Thoracic aorta (tissue), 2 donors: ENCODE measurements at regions not wholly inside any gene's neighbourhood (a gene's known extent, or its start where the extent isn't known, plus 50 kb on each side); places are given as distances from the start of the nearest gene placed in this dataset.
"Not testable (repeated sequence)": the region's sequence is repeated elsewhere in the genome, so short reads cannot be mapped to it uniquely, and the experiment has no call there.

Source experiments
- ATAC-seq: fragments of 150-250 bp; one replicate; pipeline ENCODE4 v1.8.0; 2017; ENCODE audit warnings: low read depth; ENCODE audit not compliant: insufficient number of reproducible peaks, low FRiP score
- DNase-seq: peaks from one replicate; pipeline ENCODE4 v3.0.0-alpha.2; 2020; ENCODE audit warnings: low spot score
- H3K27ac ChIP-seq, 2 donors: fragments of 200-600 bp; sonication (generic); 1 replicate in 1 of 2; 2 replicates in 1 of 2; pipeline ENCODE4 v1.5.1; 2016; ENCODE audit warnings: mild to moderate bottlenecking in 2 of 2, moderate library complexity in 2 of 2
- H3K27me3 ChIP-seq: fragments of 200-600 bp; sonication (generic); replicated peaks from 2 replicates; pipeline ENCODE4 v1.6.0; 2016; ENCODE audit warnings: mild to moderate bottlenecking; ENCODE audit not compliant: insufficient read depth
- H3K36me3 ChIP-seq: fragments of 200-600 bp; sonication (generic); one replicate; pipeline ENCODE4 v1.5.1; 2016
- H3K4me1 ChIP-seq, 2 donors: fragments of 200-600 bp; sonication (generic); 1 replicate in 1 of 2; 2 replicates in 1 of 2; pipeline versions ENCODE4 v1.5.1 to v1.6.0; 2016; ENCODE audit warnings: low read depth in 2 of 2, mild to moderate bottlenecking in 1 of 2; ENCODE audit not compliant: control insufficient read depth in 1 of 2
- H3K4me3 ChIP-seq: fragments of 200-600 bp; sonication (generic); 2 replicates; pipeline ENCODE4 v1.5.1; 2016; ENCODE audit warnings: mild to moderate bottlenecking
- H3K9me3 ChIP-seq: fragments of 200-600 bp; sonication (generic); 2 replicates; pipeline ENCODE4 v1.5.1; 2016
- CTCF ChIP-seq: fragments of 200-600 bp; sonication (generic); IDR thresholded peaks from one replicate; pipeline ENCODE4 v1.5.1; 2019; ENCODE audit warnings: antibody characterized with exemption

GRCh38 chr9:33660772-33661171 is 134.6 kb upstream of the PRSS3 start:
- no peak overlapping the region for H3K27ac ChIP-seq
- H3K4me1 ChIP-seq: no peaks in the 10 kb centered on the region
- H3K36me3 ChIP-seq: no peaks in the 10 kb centered on the region
- no peak overlapping the region for H3K4me3 ChIP-seq
- no peak for TF ChIP-seq CTCF
- DNase-seq (no peak), ATAC-seq (no peak)
- H3K27me3 ChIP-seq: no peaks in the 10 kb centered on the region
- H3K9me3 ChIP-seq: no peaks in the 10 kb centered on the region

- no peaks in the 10 kb centered on the region for H3K27me3 ChIP-seq
- no peak overlapping the region for H3K27ac ChIP-seq
- no peak for TF ChIP-seq CTCF
- no peaks in the 10 kb centered on the region for H3K36me3 ChIP-seq
- no peaks in the 10 kb centered on the region for H3K4me1 ChIP-seq
- ATAC-seq (no peak), DNase-seq (no peak)
- no peak overlapping the region for H3K4me3 ChIP-seq
- no peaks in the 10 kb centered on the region for H3K9me3 ChIP-seq
Measured at GRCh38 chr9:33661176-33661575, 134.2 kb upstream of the PRSS3 start.

GRCh38 chr9:33662871-33663270 is 132.5 kb upstream of the PRSS3 start:
- no peaks in the 10 kb centered on the region for H3K4me1 ChIP-seq
- ATAC-seq: no peak
- no peaks in the 10 kb centered on the region for H3K36me3 ChIP-seq
- TF ChIP-seq CTCF: no peak
- H3K27me3 ChIP-seq: no peaks in the 10 kb centered on the region
- no peak overlapping the region for H3K27ac ChIP-seq
- no peaks in the 10 kb centered on the region for H3K9me3 ChIP-seq
- no peak overlapping the region for H3K4me3 ChIP-seq
- DNase-seq: no peak

GRCh38 chr9:33676194-33676745 is 119.1 kb upstream of the PRSS3 start:
- not testable (repeated sequence) for DNase-seq, H3K9me3 ChIP-seq, H3K27me3 ChIP-seq, ATAC-seq, H3K27ac ChIP-seq, H3K4me1 ChIP-seq, H3K36me3 ChIP-seq
- H3K4me3 ChIP-seq: peak overlapping the region; percentile 76

GRCh38 chr9:33676746-33677505 is 118.4 kb upstream of the PRSS3 start:
- Histone ChIP-seq H3K4me3 (peak overlapping the region; percentile 76), H3K27me3 (no peaks in the 10 kb centered on the region), H3K9me3 (no peaks in the 10 kb centered on the region), H3K36me3 (no peaks in the 10 kb centered on the region), H3K4me1 (peaks cover 3 to 6% of the 10 kb centered on the region in 2 donors), H3K27ac (no peak overlapping the region)
- DNase-seq (no peak), ATAC-seq (no peak)
- no peak for TF ChIP-seq CTCF

GRCh38 chr9:33677506-33677809 is 117.9 kb upstream of the PRSS3 start:
- Histone ChIP-seq H3K36me3 (no peaks in the 10 kb centered on the region), H3K4me1 (peaks cover 3 to 6% of the 10 kb centered on the region in 2 donors), H3K9me3 (no peaks in the 10 kb centered on the region), H3K27me3 (no peaks in the 10 kb centered on the region), H3K4me3 (peak overlapping the region; percentile 76), H3K27ac (no peak overlapping the region)
- no peak for TF ChIP-seq CTCF
- ATAC-seq (no peak), DNase-seq (no peak)
